HEK293 (cell line): ENCODE measurements at regions not wholly inside any gene's neighbourhood (a gene's known extent, or its start where the extent isn't known, plus 50 kb on each side); places are given as distances from the start of the nearest gene placed in this dataset.

ENCODE experiments used
- CTCF ChIA-PET: fragments of 350-600 bp; formaldehyde crosslinking; extraction: SDS; loops from one replicate; lab custom pipeline; 2021; ENCODE audit warnings: antibody characterized with exemption; lab: Yijun Ruan, JAX
- POLR2A ChIA-PET: fragments of 300-600 bp; formaldehyde crosslinking; extraction: SDS; loops from one replicate; lab custom pipeline; 2020; ENCODE audit warnings: antibody characterized with exemption, inconsistent platforms; lab: Yijun Ruan, JAX
- H3K27ac ChIP-seq: fragments of 200-500 bp; sonication (Bioruptor generic); 2 replicates; pipeline ENCODE4 v1.5.1; 2014; ENCODE audit warnings: low read depth, low read length, control low read depth, inconsistent platforms; ENCODE audit errors: extremely low read depth
- H3K36me3 ChIP-seq, 2 experiments: fragments of 200-500 bp in 1 of 2; sonication (Bioruptor generic) in 1 of 2; 1 replicate in 1 of 2; 2 replicates in 1 of 2; pipeline ENCODE4 v1.5.1; 2014 to 2017; ENCODE audit warnings: inconsistent platforms in 2 of 2, low read length in 2 of 2; ENCODE audit not compliant: control insufficient read depth in 2 of 2, insufficient read depth in 1 of 2
- H3K4me1 ChIP-seq: fragments of 200-500 bp; sonication (Bioruptor generic); 2 replicates; pipeline ENCODE4 v1.5.1; 2014; ENCODE audit warnings: mild to moderate bottlenecking, low read length, inconsistent platforms; ENCODE audit not compliant: control insufficient read depth, insufficient read depth
- H3K4me3 ChIP-seq: 2 replicates; pipeline ENCODE4 v1.5.1; 2011; ENCODE audit warnings: low read depth, mild to moderate bottlenecking, control low read depth, low read length, moderate library complexity
- H3K9me3 ChIP-seq: fragments of 200-500 bp; sonication (Bioruptor generic); 2 replicates; pipeline ENCODE4 v1.5.1; 2014; ENCODE audit warnings: low read depth, low read length, inconsistent platforms; ENCODE audit not compliant: control insufficient read depth, insufficient read depth
- FEZF1 ChIP-seq: fragments of 450-650 bp; formaldehyde crosslinking; IDR thresholded peaks from 2 replicates; pipeline ENCODE4 v1.5.1; 2016; ENCODE audit warnings: missing biosample characterization, missing genetic modification characterization
- GFI1B ChIP-seq: fragments of 450-650 bp; formaldehyde crosslinking; IDR thresholded peaks from 2 replicates; pipeline ENCODE4 v1.5.1; 2016; ENCODE audit warnings: missing biosample characterization, missing genetic modification characterization
- KLF16 ChIP-seq: fragments of 450-650 bp; formaldehyde crosslinking; IDR thresholded peaks from 2 replicates; pipeline ENCODE4 v1.5.1; 2017; ENCODE audit warnings: missing biosample characterization, missing genetic modification characterization
- KLF9 ChIP-seq: fragments of 450-650 bp; formaldehyde crosslinking; IDR thresholded peaks from 2 replicates; pipeline ENCODE4 v1.5.1; 2016; ENCODE audit warnings: missing biosample characterization, missing genetic modification characterization, low read depth
- REST ChIP-seq: fragments of 450-650 bp; formaldehyde crosslinking; IDR thresholded peaks from 2 replicates; pipeline ENCODE4 v1.5.1; 2016; ENCODE audit warnings: missing biosample characterization, missing genetic modification characterization
- SCRT2 ChIP-seq: fragments of 450-650 bp; formaldehyde crosslinking; IDR thresholded peaks from 2 replicates; pipeline ENCODE4 v1.5.1; 2016; ENCODE audit warnings: missing biosample characterization, missing genetic modification characterization
- ZEB2 ChIP-seq: fragments of 450-650 bp; formaldehyde crosslinking; IDR thresholded peaks from 2 replicates; pipeline ENCODE4 v1.5.1; 2016; ENCODE audit warnings: missing biosample characterization, missing genetic modification characterization
- ZFP37 ChIP-seq: fragments of 450-650 bp; formaldehyde crosslinking; IDR thresholded peaks from 2 replicates; pipeline ENCODE4 v1.5.1; 2016; ENCODE audit warnings: missing biosample characterization, missing genetic modification characterization
- ZNF184 ChIP-seq: fragments of 450-650 bp; IDR thresholded peaks from 2 replicates; pipeline ENCODE4 v1.5.1; 2018; ENCODE audit warnings: missing biosample characterization, mild to moderate bottlenecking, missing genetic modification characterization
- ZNF211 ChIP-seq: fragments of 450-650 bp; formaldehyde crosslinking; IDR thresholded peaks from 2 replicates; pipeline ENCODE4 v1.5.1; 2016; ENCODE audit warnings: low read depth, missing biosample characterization, missing genetic modification characterization
- ZNF398 ChIP-seq: fragments of 450-650 bp; formaldehyde crosslinking; IDR thresholded peaks from 2 replicates; pipeline ENCODE4 v1.5.1; 2017; ENCODE audit warnings: missing biosample characterization, missing genetic modification characterization
- ZNF433 ChIP-seq: fragments of 450-650 bp; formaldehyde crosslinking; IDR thresholded peaks from 2 replicates; pipeline ENCODE4 v1.5.1; 2016; ENCODE audit warnings: missing biosample characterization, missing genetic modification characterization, low read depth
- ZNF501 ChIP-seq: fragments of 450-650 bp; formaldehyde crosslinking; IDR thresholded peaks from 2 replicates; pipeline ENCODE4 v1.5.1; 2016; ENCODE audit warnings: missing biosample characterization, missing genetic modification characterization
- ZNF549 ChIP-seq: fragments of 450-650 bp; IDR thresholded peaks from 2 replicates; pipeline ENCODE4 v1.5.1; 2018; ENCODE audit warnings: missing biosample characterization, missing genetic modification characterization, mild to moderate bottlenecking, inconsistent platforms, moderate library complexity
- ZNF571 ChIP-seq: fragments of 450-650 bp; formaldehyde crosslinking; IDR thresholded peaks from 2 replicates; pipeline ENCODE4 v1.5.0; 2017; ENCODE audit warnings: missing biosample characterization, missing genetic modification characterization
- ZNF629 ChIP-seq: fragments of 450-650 bp; formaldehyde crosslinking; IDR thresholded peaks from 2 replicates; pipeline ENCODE4 v1.5.1; 2017; ENCODE audit warnings: missing biosample characterization, missing genetic modification characterization
- ZNF701 ChIP-seq: fragments of 450-650 bp; formaldehyde crosslinking; IDR thresholded peaks from 2 replicates; pipeline ENCODE4 v1.5.1; 2016; ENCODE audit warnings: missing biosample characterization, missing genetic modification characterization
- ZNF830 ChIP-seq: fragments of 450-650 bp; IDR thresholded peaks from 2 replicates; pipeline ENCODE4 v1.5.0; 2018; ENCODE audit warnings: missing biosample characterization, missing genetic modification characterization, low read depth, mild to moderate bottlenecking, moderate library complexity
- ZSCAN5A ChIP-seq: fragments of 450-650 bp; formaldehyde crosslinking; IDR thresholded peaks from 2 replicates; pipeline ENCODE4 v1.5.1; 2016; ENCODE audit warnings: missing biosample characterization, missing genetic modification characterization
- TF ChIP-seq, protein P1 (sequence below): fragments of 450-650 bp; formaldehyde crosslinking; IDR thresholded peaks from 2 replicates; pipeline ENCODE4 v1.5.1; 2016; ENCODE audit warnings: missing biosample characterization, missing genetic modification characterization

- TF ChIP-seq, protein P1, sequence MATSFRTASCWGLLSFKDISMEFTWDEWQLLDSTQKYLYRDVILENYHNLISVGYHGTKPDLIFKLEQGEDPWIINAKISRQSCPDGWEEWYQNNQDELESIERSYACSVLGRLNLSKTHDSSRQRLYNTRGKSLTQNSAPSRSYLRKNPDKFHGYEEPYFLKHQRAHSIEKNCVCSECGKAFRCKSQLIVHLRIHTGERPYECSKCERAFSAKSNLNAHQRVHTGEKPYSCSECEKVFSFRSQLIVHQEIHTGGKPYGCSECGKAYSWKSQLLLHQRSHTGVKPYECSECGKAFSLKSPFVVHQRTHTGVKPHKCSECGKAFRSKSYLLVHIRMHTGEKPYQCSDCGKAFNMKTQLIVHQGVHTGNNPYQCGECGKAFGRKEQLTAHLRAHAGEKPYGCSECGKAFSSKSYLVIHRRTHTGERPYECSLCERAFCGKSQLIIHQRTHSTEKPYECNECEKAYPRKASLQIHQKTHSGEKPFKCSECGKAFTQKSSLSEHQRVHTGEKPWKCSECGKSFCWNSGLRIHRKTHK (tag by site-specific recombination): no peak
- TF ChIP-seq ZNF433 (tag by site-specific recombination) (no peak), ZSCAN5A (tag by site-specific recombination) (no peak), ZNF629 (tag by site-specific recombination) (no peak), FEZF1 (no peak), ZNF501 (tag by site-specific recombination) (no peak), KLF9 (tag by site-specific recombination) (no peak), GFI1B (no peak), ZNF701 (tag by site-specific recombination) (no peak), ZNF571 (tag by site-specific recombination) (no peak)
Measured at GRCh38 chr7:46744957-46745706, 824.1 kb upstream of the IGFBP3 start (continued).

- H3K9me3 ChIP-seq: no peaks in the 10 kb centered on the region
- no peak for TF ChIP-seq SCRT2 (tag by site-specific recombination)
- TF ChIP-seq REST (tag by site-specific recombination): no peak
- no peak for TF ChIP-seq KLF16 (tag by site-specific recombination)
- TF ChIP-seq ZNF184: no peak
- no peak for TF ChIP-seq ZNF549
- no peak for TF ChIP-seq ZEB2 (tag by site-specific recombination)
- no peak for TF ChIP-seq ZNF211 (tag by site-specific recombination)
- TF ChIP-seq ZNF830 (tag by site-specific recombination): no peak
- no peak for TF ChIP-seq ZNF398
- TF ChIP-seq ZFP37 (tag by site-specific recombination): no peak
- no peak overlapping the region for H3K27ac ChIP-seq
- CTCF ChIA-PET: interaction anchor here (0.6 kb wide), 1 partner anchor 822 kb away, joined by 3 read pairs; the partner anchor contains the start of gene IGFBP3
- no peaks in the 10 kb centered on the region; the same call in 1 of the 2 replicates for H3K4me1 ChIP-seq
- H3K36me3 ChIP-seq: no peaks in the 10 kb centered on the region
- POLR2A ChIA-PET: no interaction called here
- no peak overlapping the region for H3K4me3 ChIP-seq
Measured at GRCh38 chr7:46742601-46743000, 821.5 kb upstream of the IGFBP3 start.
